Esophagus (tissue), 2 donors: ENCODE measurements at regions not wholly inside any gene's neighbourhood (a gene's known extent, or its start where the extent isn't known, plus 50 kb on each side); places are given as distances from the start of the nearest gene placed in this dataset.
"Not testable (repeated sequence)": the region's sequence is repeated elsewhere in the genome, so short reads cannot be mapped to it uniquely, and the experiment has no call there.

Experiments used
- H3K27ac ChIP-seq, 2 donors: one replicate each; pipeline ENCODE4 v1.5.1; 2013; ENCODE audit warnings: low read depth in 2 of 2, mild to moderate bottlenecking in 2 of 2, inconsistent platforms in 1 of 2, low read length in 1 of 2, moderate library complexity in 1 of 2
- H3K27me3 ChIP-seq, 2 donors: one replicate each; pipeline ENCODE4 v1.6.1; 2013; ENCODE audit warnings: low read length in 2 of 2, control low read depth in 1 of 2, mild to moderate bottlenecking in 1 of 2; ENCODE audit not compliant: insufficient read depth in 2 of 2, control insufficient read depth in 1 of 2
- H3K36me3 ChIP-seq, 2 donors: one replicate each; pipeline ENCODE4 v1.6.1; 2013; ENCODE audit warnings: low read length in 1 of 2; ENCODE audit not compliant: control insufficient read depth in 2 of 2, insufficient read depth in 2 of 2
- H3K4me1 ChIP-seq, 2 donors: one replicate each; pipeline ENCODE4 v1.6.1; 2013; ENCODE audit warnings: low read length in 1 of 2; ENCODE audit not compliant: control insufficient read depth in 2 of 2, insufficient read depth in 2 of 2
- H3K4me3 ChIP-seq, 2 donors: one replicate each; pipeline ENCODE4 v1.5.1; 2013; ENCODE audit warnings: low read length in 2 of 2, mild to moderate bottlenecking in 2 of 2, low read depth in 1 of 2, moderate library complexity in 1 of 2
- H3K9me3 ChIP-seq, 2 donors: one replicate each; pipeline ENCODE4 v1.6.1; 2013; ENCODE audit warnings: mild to moderate bottlenecking in 2 of 2, low read depth in 1 of 2, low read length in 1 of 2, moderate library complexity in 1 of 2; ENCODE audit not compliant: control insufficient read depth in 2 of 2, insufficient read depth in 1 of 2
- WGBS, 2 donors: extraction: QIAGEN DNeasy Blood & Tissue Kit; methylation state at CpG; one replicate each; pipeline ENCODE4 v1.1.7; 2013; 5-methylcytosine and 5-hydroxymethylcytosine counted together
- donor health status: healthy with polysubstance abuse.
- donor health status: Bipolar disorder and iron deficiency.

- Histone ChIP-seq H3K9me3 (no peaks in the 10 kb centered on the region), H3K27ac (no peak overlapping the region), H3K27me3 (no peaks in the 10 kb centered on the region), H3K4me3 (no peak overlapping the region), H3K4me1 (no peaks in the 10 kb centered on the region), H3K36me3 (no peaks in the 10 kb centered on the region)
- WGBS, 2 donors: 65 to 84% methylated on average over 4 to 5 of the region's 5 CpGs
Observed at GRCh38 chr5:20832204-20833080, 844.4 kb upstream of the CDH18 start.

- WGBS, 2 donors: 68 to 73% methylated on average over 1 of the region's 1 CpG
- H3K27me3 ChIP-seq, H3K9me3 ChIP-seq, H3K4me1 ChIP-seq, H3K4me3 ChIP-seq, H3K36me3 ChIP-seq, H3K27ac ChIP-seq: not testable (repeated sequence)
Observed at GRCh38 chr5:20825951-20826350, 838.0 kb upstream of the CDH18 start.

GRCh38 chr5:20797216-20797615, 809.2 kb upstream of the CDH18 start:
- not testable (repeated sequence) for H3K36me3 ChIP-seq, H3K27ac ChIP-seq, H3K9me3 ChIP-seq, H3K4me1 ChIP-seq, H3K4me3 ChIP-seq, H3K27me3 ChIP-seq
- 100% methylated on average over 1 of the region's 1 CpG for WGBS, 2 donors

- H3K4me1 ChIP-seq, H3K9me3 ChIP-seq, H3K27ac ChIP-seq, H3K4me3 ChIP-seq, H3K36me3 ChIP-seq, H3K27me3 ChIP-seq: not testable (repeated sequence)
- 83 to 89% methylated on average over 2 of the region's 5 CpGs for WGBS, 2 donors
Observed at GRCh38 chr5:20784755-20785154, 796.8 kb upstream of the CDH18 start.

- not testable (repeated sequence) for H3K4me1 ChIP-seq, H3K4me3 ChIP-seq, H3K9me3 ChIP-seq, H3K36me3 ChIP-seq, H3K27ac ChIP-seq, H3K27me3 ChIP-seq
- WGBS, 2 donors: 71 to 73% methylated on average over 2 of the region's 2 CpGs
Observed at GRCh38 chr5:20783484-20783883, 795.5 kb upstream of the CDH18 start.

- H3K4me1 ChIP-seq, H3K9me3 ChIP-seq, H3K27ac ChIP-seq, H3K36me3 ChIP-seq, H3K27me3 ChIP-seq, H3K4me3 ChIP-seq: not testable (repeated sequence)
- WGBS, 2 donors: 72 to 79% methylated on average over 2 of the region's 2 CpGs
Observed at GRCh38 chr5:20771338-20771737, 783.3 kb upstream of the CDH18 start.

GRCh38 chr5:20765074-20765473, 777.1 kb upstream of the CDH18 start:
- H3K27me3 ChIP-seq, H3K4me1 ChIP-seq, H3K27ac ChIP-seq, H3K36me3 ChIP-seq, H3K4me3 ChIP-seq, H3K9me3 ChIP-seq: not testable (repeated sequence)
- WGBS, 2 donors: no CpG with 5 or more reads among the region's 2 CpGs

- H3K27ac ChIP-seq, H3K4me3 ChIP-seq, H3K9me3 ChIP-seq, H3K4me1 ChIP-seq, H3K36me3 ChIP-seq, H3K27me3 ChIP-seq: not testable (repeated sequence)
Observed at GRCh38 chr5:20759459-20759858, 771.5 kb upstream of the CDH18 start.

- H3K9me3 ChIP-seq, H3K36me3 ChIP-seq, H3K4me3 ChIP-seq, H3K4me1 ChIP-seq, H3K27me3 ChIP-seq, H3K27ac ChIP-seq: not testable (repeated sequence)
- WGBS, 2 donors: 89% methylated on average over 1 of the region's 2 CpGs; no CpG with 5 or more reads in 1 of the 2 donors
Observed at GRCh38 chr5:20752179-20752578, 764.2 kb upstream of the CDH18 start.

GRCh38 chr5:20735715-20736114, 747.7 kb upstream of the CDH18 start:
- 47 to 50% methylated on average over 2 of the region's 2 CpGs for WGBS, 2 donors
- H3K9me3 ChIP-seq, H3K4me1 ChIP-seq, H3K4me3 ChIP-seq, H3K36me3 ChIP-seq, H3K27ac ChIP-seq, H3K27me3 ChIP-seq: not testable (repeated sequence)
